H1 (cell line): ENCODE measurements at regions not wholly inside any gene's neighbourhood (a gene's known extent, or its start where the extent isn't known, plus 50 kb on each side); places are given as distances from the start of the nearest gene placed in this dataset.

Experiments
- CTCF ChIA-PET: fragments of 300-600 bp; sonication (Branson Sonifier 250); formaldehyde crosslinking; loops from one replicate; lab custom pipeline; 2021; ENCODE audit not compliant: partially characterized antibody; lab: Charles Lee
- POLR2A ChIA-PET: fragments of 300-600 bp; sonication (Branson Sonifier 250); formaldehyde crosslinking; loops from one replicate; lab custom pipeline; 2021; ENCODE audit warnings: inconsistent platforms; ENCODE audit not compliant: partially characterized antibody; lab: Charles Lee
- DNase-seq, 2 experiments: peaks; one replicate each; pipeline versions ENCODE4 v3.0.0 to v3.0.0-alpha.2; 2010 to 2022; ENCODE audit warnings: low spot score in 2 of 2, low read depth in 1 of 2, mixed read lengths in 1 of 2
- FAIRE-seq: peaks from 2 replicates; lab custom pipeline; 2011; peaks lifted over from hg19 to GRCh38; lab: Jason Lieb, UNC
- H2AFZ ChIP-seq: 2 replicates; pipeline ENCODE4 v1.8.1; 2012; ENCODE audit warnings: low read length, inconsistent platforms
- H2AK5ac ChIP-seq: 2 replicates; pipeline ENCODE4 v1.6.1; 2013; ENCODE audit warnings: low read depth, low read length
- H2BK120ac ChIP-seq: replicated peaks from 2 replicates; pipeline ENCODE3; 2013; ENCODE audit warnings: low read depth, low read length, inconsistent platforms
- H2BK12ac ChIP-seq: 2 replicates; pipeline ENCODE4 v1.6.1; 2013; ENCODE audit warnings: low read depth, low read length
- H2BK15ac ChIP-seq: 2 replicates; pipeline ENCODE4 v1.6.1; 2013; ENCODE audit warnings: low read length
- H2BK20ac ChIP-seq: 2 replicates; pipeline ENCODE4 v1.6.1; 2013; ENCODE audit warnings: low read length
- H2BK5ac ChIP-seq: 2 replicates; pipeline ENCODE4 v1.6.1; 2013; ENCODE audit warnings: low read depth, low read length
- H3K14ac ChIP-seq: 2 replicates; pipeline ENCODE4 v1.6.1; 2013; ENCODE audit warnings: inconsistent platforms; ENCODE audit not compliant: insufficient read length
- H3K18ac ChIP-seq: 2 replicates; pipeline ENCODE4 v1.6.1; 2013; ENCODE audit warnings: low read length; ENCODE audit errors: extremely low read depth
- H3K23ac ChIP-seq: 2 replicates; pipeline ENCODE4 v1.6.1; 2013; ENCODE audit warnings: inconsistent platforms; ENCODE audit not compliant: insufficient read length
- H3K23me2 ChIP-seq: 2 replicates; pipeline ENCODE4 v1.6.1; 2013; ENCODE audit warnings: low read depth, low read length
- H3K27ac ChIP-seq: 2 replicates; pipeline ENCODE4 v1.6.1; 2011; ENCODE audit warnings: low read depth, low read length, inconsistent platforms
- H3K27me3 ChIP-seq, 4 experiments: replicated peaks in 1 of 4; 1 replicate in 1 of 4; 2 replicates in 3 of 4; pipeline versions ENCODE4 v1.6.1 to v1.8.1; 2011 to 2013; ENCODE audit warnings: low read length in 3 of 4, mild to moderate bottlenecking in 3 of 4, inconsistent platforms in 2 of 4, mixed read lengths in 2 of 4, moderate library complexity in 1 of 4; ENCODE audit not compliant: control insufficient read depth in 3 of 4, insufficient read depth in 3 of 4; ENCODE audit errors: extremely low read depth in 1 of 4
- H3K36me3 ChIP-seq, 4 experiments: 2 replicates each; pipeline versions ENCODE4 v1.6.1 to v1.8.1; 2011 to 2013; ENCODE audit warnings: mild to moderate bottlenecking in 4 of 4, low read length in 3 of 4, moderate library complexity in 2 of 4, control low read depth in 1 of 4, inconsistent platforms in 1 of 4; ENCODE audit not compliant: insufficient read depth in 4 of 4, control insufficient read depth in 2 of 4
- H3K4ac ChIP-seq: replicated peaks from 2 replicates; pipeline ENCODE3; 2013; ENCODE audit warnings: low read length, low read depth, mixed read lengths, inconsistent platforms; ENCODE audit not compliant: insufficient read length
- H3K4me1 ChIP-seq, 4 experiments: replicated peaks in 1 of 4; 1 replicate in 1 of 4; 2 replicates in 3 of 4; pipeline versions ENCODE4 v1.6.1 to v1.8.1; 2011 to 2013; ENCODE audit warnings: low read length in 3 of 4, inconsistent platforms in 2 of 4, mixed read lengths in 1 of 4; ENCODE audit not compliant: insufficient read depth in 4 of 4, control insufficient read depth in 3 of 4
- H3K4me2 ChIP-seq, 2 experiments: 2 replicates each; pipeline versions ENCODE4 v1.6.1 to v1.8.1; 2011 to 2013; ENCODE audit warnings: low read depth in 2 of 2, low read length in 2 of 2, control low read depth in 1 of 2, inconsistent platforms in 1 of 2, mild to moderate bottlenecking in 1 of 2; ENCODE audit not compliant: insufficient read depth in 1 of 2
- H3K4me3 ChIP-seq, 4 experiments: fragments of 200-600, 300-600 bp in 1 of 4; sonication (generic), shearing (Covaris generic), sonication (Bioruptor Twin) in 1 of 4; 2 replicates each; pipeline versions ENCODE4 v1.5.1 to v1.8.1; 2011 to 2016; ENCODE audit warnings: low read length in 4 of 4, low read depth in 3 of 4, control low read depth in 2 of 4, inconsistent platforms in 2 of 4, mild to moderate bottlenecking in 2 of 4, mixed read lengths in 1 of 4, moderate library complexity in 1 of 4; ENCODE audit not compliant: insufficient read depth in 2 of 4; ENCODE audit errors: extremely low read depth in 1 of 4
- H3K56ac ChIP-seq: replicated peaks from 2 replicates; pipeline ENCODE3; 2013; ENCODE audit warnings: low read depth, mild to moderate bottlenecking, mixed read lengths, low read length, inconsistent platforms; ENCODE audit not compliant: insufficient read length
- H3K79me1 ChIP-seq: 2 replicates; pipeline ENCODE4 v1.6.1; 2013; ENCODE audit warnings: low read depth, low read length, control low read depth
- H3K79me2 ChIP-seq, 2 experiments: 2 replicates each; pipeline versions ENCODE4 v1.6.1 to v1.8.1; 2012 to 2013; ENCODE audit warnings: low read length in 2 of 2, mild to moderate bottlenecking in 2 of 2, inconsistent platforms in 1 of 2; ENCODE audit not compliant: insufficient read depth in 2 of 2, control insufficient read depth in 1 of 2
- H3K9ac ChIP-seq, 4 experiments: replicated peaks in 1 of 4; 1 replicate in 1 of 4; 2 replicates in 3 of 4; pipeline versions ENCODE4 v1.6.1 to v1.8.1; 2011 to 2013; ENCODE audit warnings: low read depth in 3 of 4, low read length in 3 of 4, control low read depth in 2 of 4, mild to moderate bottlenecking in 2 of 4, moderate library complexity in 2 of 4, inconsistent platforms in 1 of 4; ENCODE audit errors: extremely low read depth in 1 of 4
- H3K9me3 ChIP-seq, 2 experiments: 2 replicates each; pipeline versions ENCODE4 v1.6.1 to v1.8.1; 2012 to 2013; ENCODE audit warnings: mild to moderate bottlenecking in 2 of 2, moderate library complexity in 2 of 2, control low read depth in 1 of 2, inconsistent platforms in 1 of 2, low read depth in 1 of 2, low read length in 1 of 2, mixed read lengths in 1 of 2; ENCODE audit not compliant: insufficient read depth in 2 of 2
- H4K20me1 ChIP-seq, 2 experiments: replicated peaks in 1 of 2; 2 replicates each; pipeline versions ENCODE3 to v1.8.1; 2011 to 2013; ENCODE audit warnings: inconsistent platforms in 2 of 2, low read length in 2 of 2, mild to moderate bottlenecking in 1 of 2; ENCODE audit not compliant: insufficient read depth in 2 of 2, control insufficient read depth in 1 of 2
- H4K5ac ChIP-seq: 2 replicates; pipeline ENCODE4 v1.6.1; 2013; ENCODE audit warnings: low read length, low read depth, mixed read lengths, inconsistent platforms; ENCODE audit not compliant: insufficient read length
- H4K8ac ChIP-seq: 2 replicates; pipeline ENCODE4 v1.8.0; 2013; ENCODE audit warnings: mild to moderate bottlenecking, moderate library complexity, low read length, inconsistent platforms; ENCODE audit not compliant: insufficient read depth; ENCODE audit errors: extremely low read depth
- H4K91ac ChIP-seq: replicated peaks from 2 replicates; pipeline ENCODE3; 2013; ENCODE audit warnings: low read length, mixed read lengths, inconsistent platforms; ENCODE audit not compliant: insufficient read length
- EP300 ChIP-seq, 2 experiments: IDR thresholded peaks; 1 replicate in 1 of 2; 2 replicates in 1 of 2; pipeline ENCODE4 v1.6.1; 2011 to 2012; ENCODE audit warnings: low read depth in 2 of 2, low read length in 2 of 2, mild to moderate bottlenecking in 2 of 2, borderline replicate concordance in 1 of 2, inconsistent platforms in 1 of 2, moderate library complexity in 1 of 2
- WGBS, 2 experiments: shearing (Covaris generic) in 1 of 2; methylation state at CpG; one replicate each; pipeline versions ENCODE4 v1.1.6 to v1.1.7; 2013 to 2015; ENCODE audit warnings: low lambda C conversion rate in 2 of 2, mixed read lengths in 2 of 2, inconsistent platforms in 1 of 2, low coverage in 1 of 2, missing lambda C conversion rate in 1 of 2; ENCODE audit not compliant: insufficient replicate concordance in 2 of 2, insufficient coverage in 1 of 2, insufficient read length in 1 of 2; ENCODE audit errors: extremely low coverage in 1 of 2, missing lambda C conversion rate in 1 of 2; 5-methylcytosine and 5-hydroxymethylcytosine counted together

DNA sequence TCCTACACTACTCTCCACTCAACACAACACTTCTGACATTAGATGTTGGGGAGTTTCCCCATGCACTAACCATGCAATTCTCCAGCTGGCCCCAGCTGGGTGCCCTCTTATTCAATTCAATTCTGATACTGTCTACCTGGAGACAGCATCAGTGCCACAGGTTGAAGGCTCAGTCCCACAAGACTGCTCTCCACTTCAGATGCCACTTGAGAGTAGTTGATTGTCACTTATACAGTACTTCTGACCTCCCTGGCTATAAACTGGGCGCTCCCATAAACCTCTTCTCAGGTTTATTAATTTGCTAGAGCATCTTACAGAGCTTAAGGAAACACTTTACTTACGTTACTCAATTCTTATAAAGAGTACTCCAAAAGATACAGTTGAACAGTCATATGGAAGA is 442.3 kb downstream of the LRRIQ3 start:
- no peaks in the 10 kb centered on the region for H4K20me1 ChIP-seq
- no peak overlapping the region for H4K91ac ChIP-seq
- H3K23me2 ChIP-seq, result no peaks in the 10 kb centered on the region
- no peak overlapping the region for H3K4me3 ChIP-seq
- H3K4me2 ChIP-seq, result no peak overlapping the region
- no peaks in the 10 kb centered on the region for H3K9me3 ChIP-seq
- no peak overlapping the region for H3K4ac ChIP-seq
- DNase-seq, result no peak
- H3K79me2 ChIP-seq, result no peaks in the 10 kb centered on the region
- no peak for FAIRE-seq
- no peak overlapping the region for H3K9ac ChIP-seq
- no peaks in the 10 kb centered on the region for H3K4me1 ChIP-seq
- no peaks in the 10 kb centered on the region for H3K79me1 ChIP-seq
- H4K5ac ChIP-seq, result no peak overlapping the region
- CTCF ChIA-PET, result no interaction called here
- no peaks in the 10 kb centered on the region for H3K27me3 ChIP-seq
- H2BK12ac ChIP-seq, result no peak overlapping the region
- no peak overlapping the region for H2BK5ac ChIP-seq
- no peak overlapping the region for H3K23ac ChIP-seq
- H4K8ac ChIP-seq, result no peak overlapping the region
- no peak overlapping the region for H3K56ac ChIP-seq
- no peak overlapping the region for H3K18ac ChIP-seq
- H2BK20ac ChIP-seq, result no peak overlapping the region
- no peaks in the 10 kb centered on the region for H3K36me3 ChIP-seq
- POLR2A ChIA-PET, result no interaction called here
- 91% methylated on average over 2 of the region's 2 CpGs; no CpG with 5 or more reads in 1 of the 2 experiments for WGBS, 2 experiments
- H2BK15ac ChIP-seq, result no peak overlapping the region
- no peak overlapping the region for H3K27ac ChIP-seq
- no peak overlapping the region for H2AK5ac ChIP-seq
- no peak overlapping the region for H3K14ac ChIP-seq
- no peak overlapping the region for H2BK120ac ChIP-seq
- no peak overlapping the region for H2AFZ ChIP-seq
- TF ChIP-seq EP300 (IDR thresholded peaks at IDR 0.05; ENCODE audit: borderline replicate concordance in 1 of 2, low read depth in 2 of 2, low read length in 2 of 2), result no peak
